ENCODE measurements at regions not wholly inside any gene's neighbourhood (a gene's known extent, or its start where the extent isn't known, plus 50 kb on each side); places are given as distances from the start of the nearest gene placed in this dataset.
"Not testable (repeated sequence)": the region's sequence is repeated elsewhere in the genome, so short reads cannot be mapped to it uniquely, and the experiment has no call there.

DNA sequence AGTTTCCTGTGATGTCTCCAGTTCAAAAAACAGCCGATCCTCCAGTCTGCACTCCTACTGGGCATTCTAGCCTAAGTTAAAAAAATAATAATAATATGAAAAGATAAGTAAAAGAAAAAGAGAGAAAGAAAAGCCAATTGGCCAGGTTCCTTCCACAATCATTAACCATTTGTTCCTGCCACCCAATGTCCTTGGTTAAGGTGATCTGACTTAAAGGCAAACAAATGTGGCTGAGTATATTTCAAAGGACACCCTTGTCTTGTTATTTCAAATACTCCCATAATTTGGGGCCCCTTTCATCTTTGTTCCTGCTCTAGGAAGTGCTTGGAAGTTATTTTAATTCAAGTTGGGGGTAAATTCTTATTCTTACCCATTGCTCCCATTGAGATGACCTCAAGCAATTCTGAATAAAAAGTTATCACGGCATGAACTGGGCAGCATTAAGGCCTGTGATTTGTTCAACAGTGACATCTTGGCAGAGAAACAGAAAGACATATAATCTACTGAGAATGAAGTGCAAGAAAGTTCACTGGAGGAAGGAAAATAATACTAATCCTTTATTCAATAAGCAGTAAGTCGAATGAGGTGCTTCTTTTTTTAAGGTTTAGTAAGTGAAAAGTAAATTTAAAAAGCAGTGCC lies 1054.5 kb upstream of the FANCL start:
- no peak for DNase-seq

DNA sequence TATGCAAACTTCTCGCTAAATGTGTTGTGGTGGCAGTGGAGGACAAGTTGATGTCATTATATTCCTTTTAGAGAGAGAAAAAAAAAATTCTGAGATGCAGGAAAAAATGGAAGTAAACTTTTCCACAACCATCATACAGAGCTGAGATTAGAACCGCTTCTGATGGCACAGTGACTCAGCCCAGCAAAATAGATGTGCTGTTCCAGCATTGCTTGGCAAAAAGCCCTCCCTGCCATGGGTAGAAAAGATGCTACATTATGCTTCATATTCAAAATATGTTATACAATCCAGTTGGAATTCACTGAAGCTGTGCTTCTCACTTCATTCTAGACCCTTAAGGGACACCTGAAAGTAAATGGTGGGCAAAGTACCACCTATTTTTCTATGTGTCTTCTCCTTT lies 1047.6 kb upstream of the FANCL start:
- no peak for DNase-seq

GRCh38 chr2:59282374-59283057 lies 1041.4 kb upstream of the FANCL start:
- no peak for DNase-seq

DNA sequence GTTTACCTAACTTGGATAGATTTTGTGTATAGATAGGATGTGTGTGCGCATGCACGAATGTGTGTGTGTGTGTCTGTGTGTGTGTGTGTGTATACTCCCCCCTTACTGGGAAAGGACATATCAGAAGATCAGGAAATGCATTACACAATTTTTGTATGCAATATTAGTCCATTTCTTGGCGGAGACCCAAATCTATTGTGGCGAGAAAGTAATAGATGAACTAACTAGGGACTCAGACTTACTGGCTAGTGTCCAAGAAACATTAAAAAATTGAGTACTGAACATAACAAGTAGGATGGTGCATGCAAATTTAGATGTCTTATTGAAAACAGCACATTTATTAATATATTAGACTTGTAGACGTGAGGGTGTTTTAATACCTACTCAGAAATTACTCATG lies 1036.5 kb upstream of the FANCL start:
- no peak for DNase-seq

DNA sequence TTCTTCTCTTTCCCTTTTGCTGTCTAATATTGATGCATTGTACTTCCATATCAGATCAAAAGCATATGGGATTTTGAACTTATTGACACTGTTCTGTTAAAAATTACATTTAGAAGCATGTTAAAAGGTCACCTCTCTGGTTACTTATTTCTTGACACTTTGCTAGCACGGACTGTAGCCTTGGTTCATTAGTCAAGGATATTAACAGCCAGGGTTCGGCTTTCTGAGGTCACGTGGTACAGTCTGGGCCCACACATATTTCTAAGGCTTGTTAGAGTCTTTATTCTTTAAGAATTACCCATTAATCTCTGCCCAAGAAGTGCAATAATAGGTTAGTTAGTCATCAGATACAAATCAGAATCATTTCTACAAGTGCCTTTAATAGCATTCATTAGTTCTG lies 1035.8 kb upstream of the FANCL start:
- DNase-seq, result no peak

DNA sequence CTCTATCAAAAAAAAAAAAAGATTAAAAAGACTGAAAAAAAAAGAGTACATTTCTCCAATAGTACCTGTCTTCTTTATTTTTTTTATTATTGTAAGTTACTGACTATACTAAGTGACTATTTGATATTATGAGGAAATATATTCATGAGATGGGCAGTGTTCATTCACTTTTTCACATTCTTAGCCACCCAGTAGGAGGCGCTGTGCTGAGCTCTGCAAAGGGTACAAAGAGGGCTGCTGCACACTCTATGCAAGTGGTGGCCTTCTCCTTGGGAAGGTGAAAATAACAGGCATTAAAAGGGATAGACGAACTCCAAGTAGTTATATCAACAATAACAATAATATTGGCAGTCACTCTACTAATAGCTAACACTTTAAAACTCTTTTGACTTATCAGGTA lies 1034.9 kb upstream of the FANCL start:
- no peak for DNase-seq

DNA sequence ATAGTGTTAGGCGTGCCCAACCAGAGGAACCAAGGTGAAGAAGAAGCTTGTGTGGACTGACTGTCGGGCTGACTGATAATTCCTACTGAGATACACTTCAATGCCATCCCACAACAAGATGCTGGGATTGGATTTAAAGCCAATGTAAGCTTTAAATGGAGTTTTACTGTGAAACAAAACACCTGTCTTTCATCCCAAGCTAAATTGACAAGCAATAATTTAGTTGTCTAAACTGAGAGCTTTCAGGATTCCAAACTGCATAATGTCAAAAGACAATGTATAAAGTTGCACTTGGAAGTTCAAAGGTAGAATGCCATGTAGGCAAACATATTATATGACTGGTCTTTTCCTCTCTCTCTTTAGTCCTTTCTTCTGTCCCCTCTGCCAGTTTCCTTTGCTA lies 1025.3 kb upstream of the FANCL start:
- DNase-seq, result no peak

GRCh38 chr2:59259913-59260312 lies 1018.8 kb upstream of the FANCL start:
- DNase-seq, result no peak

- DNase-seq, result no peak
Observed at GRCh38 chr2:59256290-59256689, 1015.2 kb upstream of the FANCL start.

GRCh38 chr2:59254279-59254678 lies 1013.2 kb upstream of the FANCL start:
- no peak for DNase-seq

GRCh38 chr2:59250307-59250677 lies 1009.2 kb upstream of the FANCL start:
- DNase-seq, result no peak

GRCh38 chr2:59249441-59250306 lies 1008.5 kb upstream of the FANCL start:
- DNase-seq, result no peak

DNA sequence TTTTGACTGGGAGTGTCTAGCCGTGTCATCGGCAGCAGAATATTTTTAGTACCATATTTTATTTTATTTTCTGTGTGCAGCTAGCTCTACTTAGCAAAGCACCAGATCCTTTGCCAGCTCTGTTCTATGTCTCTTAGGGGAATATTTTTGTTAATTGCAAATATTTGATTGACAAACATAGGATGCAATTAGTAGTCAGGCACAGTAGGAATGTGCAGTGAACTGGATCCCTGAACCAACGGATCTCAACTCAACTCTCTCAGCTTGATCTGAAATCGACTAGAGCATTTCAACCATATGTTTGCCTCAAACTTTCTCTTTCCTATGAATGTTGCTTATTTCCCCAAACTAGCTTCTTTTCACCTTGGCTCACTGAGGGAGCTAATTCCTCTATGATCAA lies 998.0 kb upstream of the FANCL start:
- DNase-seq, result no peak

DNA sequence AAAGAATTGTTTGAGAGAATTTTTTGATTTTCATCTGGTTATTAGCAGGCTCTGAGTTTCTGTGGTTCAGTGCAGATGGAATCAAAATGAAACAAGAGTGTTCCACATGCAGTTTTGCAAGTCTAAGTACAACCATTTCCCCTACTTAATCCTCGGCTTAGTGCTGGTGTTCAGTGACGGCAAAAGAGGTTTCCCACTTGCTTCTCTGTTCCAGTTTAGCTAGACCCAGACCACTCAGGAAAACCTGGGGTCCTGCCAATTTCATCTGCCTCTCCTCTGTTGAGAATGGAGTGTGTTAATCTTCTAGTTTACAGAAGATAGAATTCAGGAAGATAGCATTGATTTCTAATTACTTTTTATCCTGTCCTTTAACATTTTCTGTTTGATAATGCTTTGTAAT lies 996.2 kb upstream of the FANCL start:
- no peak for DNase-seq

GRCh38 chr2:59236723-59237122 lies 995.6 kb upstream of the FANCL start:
- DNase-seq, result no peak

DNA sequence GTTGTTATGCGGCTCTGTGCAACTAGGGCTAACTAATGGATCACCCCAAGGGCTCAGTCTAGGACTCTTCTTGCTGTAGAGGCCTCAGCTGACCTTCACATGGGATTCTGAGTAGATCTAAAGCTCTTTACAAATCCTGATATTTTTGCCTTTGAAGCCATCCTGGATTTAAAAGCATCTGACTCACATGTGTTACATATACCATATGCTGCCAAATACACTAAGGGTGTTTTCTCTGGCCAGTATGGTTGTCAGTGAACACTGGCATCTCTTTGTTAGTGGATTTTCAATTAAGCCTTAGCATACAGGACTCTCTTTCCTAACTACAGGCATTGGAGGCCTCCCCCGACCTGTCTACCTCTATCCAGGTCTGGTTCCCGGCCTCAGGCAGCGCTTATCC lies 992.8 kb upstream of the FANCL start:
- no peak for DNase-seq

DNA sequence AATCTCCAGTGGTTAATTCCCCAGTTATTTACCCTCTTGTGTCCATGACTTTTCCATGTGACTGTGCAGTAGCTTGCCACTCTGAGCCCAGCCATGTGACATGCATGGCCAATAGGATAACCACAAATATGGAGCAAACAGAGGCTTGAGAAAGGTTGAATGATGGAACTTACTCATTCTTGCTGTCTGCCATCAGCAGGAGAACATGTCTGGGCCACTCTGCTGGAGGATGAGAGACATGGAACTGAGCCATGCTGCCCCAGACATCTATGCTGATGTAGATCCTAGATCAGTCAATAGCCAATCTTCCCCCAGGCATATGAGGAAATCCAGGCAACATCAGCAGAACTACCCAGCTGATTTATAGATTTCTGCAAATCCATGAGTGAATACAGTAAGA lies 992.3 kb upstream of the FANCL start:
- no peak for DNase-seq

DNA sequence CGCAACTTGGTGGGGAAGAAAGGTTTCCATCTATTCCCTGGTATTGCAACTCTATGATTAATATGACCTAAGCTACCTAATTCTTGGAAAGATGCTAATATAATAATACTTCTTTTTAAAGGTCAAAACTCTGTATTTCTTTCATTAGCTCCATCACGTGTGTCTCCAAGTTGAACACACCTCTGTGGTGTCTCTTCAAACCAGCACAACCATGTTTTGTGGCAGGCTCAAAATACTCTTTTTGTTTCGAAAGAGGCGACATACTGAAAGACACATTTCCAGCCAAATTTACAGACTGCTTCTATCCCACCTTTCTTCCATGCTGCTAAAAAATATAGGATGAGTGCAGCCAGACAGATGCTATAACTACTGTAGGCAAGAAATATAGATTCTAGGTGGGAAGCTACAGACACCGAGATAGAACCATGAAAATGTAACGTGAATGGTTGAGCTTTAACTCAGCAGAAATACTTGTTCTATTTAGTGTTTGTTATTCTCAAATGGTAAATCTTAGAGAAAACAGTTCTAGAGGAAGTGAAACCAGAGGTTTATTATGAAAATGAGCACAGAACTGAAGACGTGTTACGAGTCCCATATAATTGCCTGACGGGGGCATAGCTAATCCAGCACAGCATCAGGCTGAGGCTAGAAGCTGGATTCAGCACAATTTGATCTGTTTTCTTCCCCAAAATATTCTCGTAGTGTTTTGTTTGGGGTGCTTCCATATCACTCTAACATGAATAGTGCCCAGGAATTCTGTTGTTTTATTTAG lies 991.5 kb upstream of the FANCL start:
- no peak for DNase-seq

DNA sequence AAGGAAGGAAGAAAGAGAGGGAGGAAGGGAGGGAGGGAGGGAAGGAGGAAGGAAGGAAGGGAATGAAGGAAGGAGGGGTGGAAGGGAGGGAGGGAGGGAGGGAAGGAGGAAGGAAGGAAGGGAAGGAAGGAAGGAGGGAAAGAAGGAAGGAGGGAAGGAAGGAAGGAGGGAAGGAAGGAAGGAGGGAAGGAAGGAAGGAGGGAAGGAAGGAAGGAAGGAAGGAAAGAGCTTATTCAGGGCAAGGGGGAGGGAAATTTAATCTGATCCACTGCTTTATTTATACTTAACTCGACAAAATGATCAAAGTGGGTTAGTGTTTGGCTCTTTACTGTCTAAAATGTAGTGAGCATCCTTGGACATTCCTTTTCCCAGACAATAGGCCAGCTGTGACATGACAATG lies 985.2 kb upstream of the FANCL start:
- DNase-seq, result not testable (repeated sequence)

GRCh38 chr2:59223742-59224141 lies 982.6 kb upstream of the FANCL start:
- no peak for DNase-seq

GRCh38 chr2:59217360-59217759 lies 976.2 kb upstream of the FANCL start:
- DNase-seq, result no peak

GRCh38 chr2:59206361-59206760 lies 965.2 kb upstream of the FANCL start:
- no peak for DNase-seq

DNA sequence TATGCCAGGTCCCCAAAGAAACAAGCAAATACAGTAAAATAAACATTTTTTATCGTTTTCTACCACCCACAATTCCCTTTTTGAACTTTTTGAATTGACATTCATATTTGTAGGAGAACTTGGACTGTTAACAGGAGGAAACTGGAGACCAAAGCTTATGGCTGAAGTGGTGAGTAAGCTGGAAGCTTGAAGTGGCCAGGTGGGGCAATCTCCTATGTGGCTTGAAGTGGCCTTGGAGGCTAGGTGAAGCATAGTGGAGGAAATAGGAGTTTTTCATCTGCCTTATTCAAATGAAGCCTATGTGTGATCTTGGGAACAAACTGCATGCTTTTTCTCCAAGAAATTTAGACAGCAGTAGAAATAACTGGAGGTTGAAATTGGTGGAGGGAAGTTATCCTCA lies 962.9 kb upstream of the FANCL start:
- DNase-seq, result no peak

All from stimulated activated CD4-positive, alpha-beta T cell treated with anti-CD3 and anti-CD28 coated beads, Interleukin-4, amount 100 ng/mL, for 1 hour (primary cell).